ENCODE measurements at regions not wholly inside any gene's neighbourhood (a gene's known extent, or its start where the extent isn't known, plus 50 kb on each side); places are given as distances from the start of the nearest gene placed in this dataset.

DNA sequence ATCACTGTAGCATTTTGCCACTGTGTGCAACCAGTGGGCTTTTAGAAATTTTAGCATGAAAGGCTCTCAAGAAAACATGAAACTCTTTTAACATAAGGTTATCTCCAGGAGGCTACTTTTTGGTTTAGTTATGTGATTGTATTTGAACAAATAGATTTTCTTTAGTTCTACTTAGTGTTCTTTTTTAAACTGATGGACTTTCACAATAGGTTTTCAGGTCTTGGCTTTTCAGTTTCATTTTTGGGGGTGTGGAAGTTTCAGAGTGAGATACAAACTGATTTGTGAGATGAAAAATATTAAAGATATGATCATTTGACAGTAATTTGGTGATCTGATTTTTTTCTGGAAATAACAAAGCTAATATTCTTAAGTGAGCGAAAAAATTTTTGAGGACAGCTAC, 344.1 kb downstream of the PHF14 start:
- ATAC-seq: no peak
- Histone ChIP-seq H3K27me3 (no peaks in the 10 kb centered on the region), H3K4me3 (no peak overlapping the region), H3K36me3 (no peaks in the 10 kb centered on the region), H3K27ac (no peak overlapping the region), H3K4me1 (no peaks in the 10 kb centered on the region), H3K9me3 (no peaks in the 10 kb centered on the region)
- no peak for DNase-seq
- no peak for TF ChIP-seq POLR2A (IDR thresholded peaks at IDR 0.05)
- TF ChIP-seq, protein P1, sequence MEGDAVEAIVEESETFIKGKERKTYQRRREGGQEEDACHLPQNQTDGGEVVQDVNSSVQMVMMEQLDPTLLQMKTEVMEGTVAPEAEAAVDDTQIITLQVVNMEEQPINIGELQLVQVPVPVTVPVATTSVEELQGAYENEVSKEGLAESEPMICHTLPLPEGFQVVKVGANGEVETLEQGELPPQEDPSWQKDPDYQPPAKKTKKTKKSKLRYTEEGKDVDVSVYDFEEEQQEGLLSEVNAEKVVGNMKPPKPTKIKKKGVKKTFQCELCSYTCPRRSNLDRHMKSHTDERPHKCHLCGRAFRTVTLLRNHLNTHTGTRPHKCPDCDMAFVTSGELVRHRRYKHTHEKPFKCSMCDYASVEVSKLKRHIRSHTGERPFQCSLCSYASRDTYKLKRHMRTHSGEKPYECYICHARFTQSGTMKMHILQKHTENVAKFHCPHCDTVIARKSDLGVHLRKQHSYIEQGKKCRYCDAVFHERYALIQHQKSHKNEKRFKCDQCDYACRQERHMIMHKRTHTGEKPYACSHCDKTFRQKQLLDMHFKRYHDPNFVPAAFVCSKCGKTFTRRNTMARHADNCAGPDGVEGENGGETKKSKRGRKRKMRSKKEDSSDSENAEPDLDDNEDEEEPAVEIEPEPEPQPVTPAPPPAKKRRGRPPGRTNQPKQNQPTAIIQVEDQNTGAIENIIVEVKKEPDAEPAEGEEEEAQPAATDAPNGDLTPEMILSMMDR (IDR thresholded peaks at IDR 0.05): no peak
- 100% methylated on average over 1 of the region's 1 CpG for WGBS (ENCODE audit: insufficient coverage, low coverage, low lambda C conversion rate, missing lambda C conversion rate)
- intact Hi-C loops (cut with DNase I): no loop called here

DNA sequence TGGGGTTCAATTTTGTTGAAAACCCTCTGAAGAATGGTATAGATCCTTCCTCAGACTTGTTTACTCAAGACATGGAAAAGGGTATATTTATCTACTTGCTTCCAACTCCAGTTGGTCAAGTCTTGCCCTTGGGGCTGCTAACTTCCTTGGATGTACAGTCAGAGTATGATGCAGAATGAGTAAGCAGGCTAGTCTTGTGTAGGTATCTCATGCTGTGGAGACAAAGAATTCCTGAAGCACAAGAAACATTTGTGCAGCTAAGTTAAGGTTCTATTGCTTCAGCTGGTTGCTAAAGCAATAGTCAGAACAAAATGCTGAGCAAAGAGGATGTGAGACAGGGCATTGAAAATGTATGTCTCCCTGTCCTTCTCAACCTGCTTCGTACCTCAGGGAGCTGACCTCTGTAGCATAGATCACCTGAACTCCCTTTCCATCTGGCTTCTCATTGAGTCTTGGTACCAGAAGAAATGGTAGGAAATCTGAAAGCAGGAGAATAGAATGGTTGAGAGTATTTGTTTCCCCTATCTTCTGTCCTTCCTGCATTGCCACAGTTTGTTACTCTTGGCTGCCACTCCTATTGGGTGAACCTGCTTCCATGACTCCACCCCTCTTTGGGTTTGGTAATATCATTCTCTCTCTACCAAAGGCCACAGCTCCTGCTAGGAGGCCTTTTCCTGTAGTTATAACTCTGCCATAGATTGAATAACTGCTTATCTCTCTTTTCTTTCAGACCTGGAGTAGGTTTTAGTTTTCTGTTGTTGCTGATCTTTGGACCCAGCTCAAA, 346.0 kb downstream of the PHF14 start:
- Histone ChIP-seq H3K36me3 (no peaks in the 10 kb centered on the region), H3K4me1 (no peaks in the 10 kb centered on the region), H3K9me3 (no peaks in the 10 kb centered on the region), H3K4me3 (no peak overlapping the region), H3K27me3 (no peaks in the 10 kb centered on the region), H3K27ac (no peak overlapping the region)
- 67% methylated on average over 1 of the region's 1 CpG for WGBS (ENCODE audit: insufficient coverage, low coverage, low lambda C conversion rate, missing lambda C conversion rate)
- DNase-seq (no peak), ATAC-seq (peak in 3 of 4 donors; percentile 45 to 54 (median 50))
- intact Hi-C loops (cut with DNase I): no loop called here
- TF ChIP-seq, protein P1 (IDR thresholded peaks at IDR 0.05): no peak
- no peak for TF ChIP-seq POLR2A (IDR thresholded peaks at IDR 0.05)
